GM23248 (cell line): ENCODE measurements at regions not wholly inside any gene's neighbourhood (a gene's known extent, or its start where the extent isn't known, plus 50 kb on each side); places are given as distances from the start of the nearest gene placed in this dataset.

Source experiments
- EZH2 ChIP-seq: fragments of 200-600 bp; sonication (generic); IDR thresholded peaks from 2 replicates; pipeline ENCODE4 v1.6.1; 2018; ENCODE audit warnings: antibody characterized with exemption, mild to moderate bottlenecking; ENCODE audit not compliant: insufficient read depth, poor library complexity, severe bottlenecking
- EZH2phosphoT487 ChIP-seq: fragments of 200-600 bp; sonication (generic); IDR thresholded peaks from 2 replicates; pipeline ENCODE4 v1.6.1; 2018; ENCODE audit warnings: antibody characterized with exemption, moderate library complexity, mild to moderate bottlenecking, low read depth; ENCODE audit not compliant: insufficient read depth

GRCh38 chr6:37104824-37105147, 65.2 kb upstream of the PIM1 start:
- TF ChIP-seq EZH2 (no peak), EZH2phosphoT487 (no peak)
